LHCN-M2 (cell line): ENCODE measurements at regions not wholly inside any gene's neighbourhood (a gene's known extent, or its start where the extent isn't known, plus 50 kb on each side); places are given as distances from the start of the nearest gene placed in this dataset.

Source experiments
- DNase-seq: peaks from one replicate; pipeline ENCODE4 v3.0.0-alpha.2; 2012; ENCODE audit warnings: low read depth

GRCh38 chr3:72331076-72331475 is 517.2 kb downstream of the SHQ1 start:
- no peak for DNase-seq

- no peak for DNase-seq
Measured at GRCh38 chr3:72329354-72329753, 518.9 kb downstream of the SHQ1 start.

GRCh38 chr3:72328755-72329277 is 519.4 kb downstream of the SHQ1 start:
- no peak for DNase-seq

GRCh38 chr3:72327008-72327407 is 521.2 kb downstream of the SHQ1 start:
- no peak for DNase-seq

GRCh38 chr3:72324253-72324811 is 523.9 kb downstream of the SHQ1 start:
- DNase-seq: no peak

- no peak for DNase-seq
Measured at GRCh38 chr3:72323773-72324172, 524.5 kb downstream of the SHQ1 start.

GRCh38 chr3:72322264-72322976 is 525.8 kb downstream of the SHQ1 start:
- no peak for DNase-seq

GRCh38 chr3:72320955-72321303 is 527.3 kb downstream of the SHQ1 start:
- no peak for DNase-seq

GRCh38 chr3:72320095-72320954 is 527.9 kb downstream of the SHQ1 start:
- DNase-seq: no peak

GRCh38 chr3:72319194-72320094 is 528.8 kb downstream of the SHQ1 start:
- no peak for DNase-seq

- DNase-seq: no peak
Measured at GRCh38 chr3:72318504-72319193, 529.6 kb downstream of the SHQ1 start.

GRCh38 chr3:72317491-72317890 is 530.8 kb downstream of the SHQ1 start:
- no peak for DNase-seq

- no peak for DNase-seq
Measured at GRCh38 chr3:72316501-72317279, 531.6 kb downstream of the SHQ1 start.

GRCh38 chr3:72313308-72313707 is 528.4 kb upstream of the PROK2 start:
- DNase-seq: no peak

- DNase-seq: no peak
Measured at GRCh38 chr3:72312339-72312738, 527.4 kb upstream of the PROK2 start.

GRCh38 chr3:72311425-72311824 is 526.5 kb upstream of the PROK2 start:
- DNase-seq: no peak

- peak; percentile 48 for DNase-seq
Measured at GRCh38 chr3:72310419-72311380, 525.8 kb upstream of the PROK2 start.

- DNase-seq: no peak
Measured at GRCh38 chr3:72309661-72310418, 524.9 kb upstream of the PROK2 start.
